H1 (cell line): ENCODE measurements at regions not wholly inside any gene's neighbourhood (a gene's known extent, or its start where the extent isn't known, plus 50 kb on each side); places are given as distances from the start of the nearest gene placed in this dataset.
A peak's percentile ranks its signal among the peaks of the same experiment; 100 is the strongest.

Experiments
- CTCF ChIA-PET: fragments of 300-600 bp; sonication (Branson Sonifier 250); formaldehyde crosslinking; loops from one replicate; lab custom pipeline; 2021; ENCODE audit not compliant: partially characterized antibody; lab: Charles Lee
- POLR2A ChIA-PET: fragments of 300-600 bp; sonication (Branson Sonifier 250); formaldehyde crosslinking; loops from one replicate; lab custom pipeline; 2021; ENCODE audit warnings: inconsistent platforms; ENCODE audit not compliant: partially characterized antibody; lab: Charles Lee
- DNase-seq, 2 experiments: peaks; one replicate each; pipeline versions ENCODE4 v3.0.0 to v3.0.0-alpha.2; 2010 to 2022; ENCODE audit warnings: low spot score in 2 of 2, low read depth in 1 of 2, mixed read lengths in 1 of 2
- FAIRE-seq: peaks from 2 replicates; lab custom pipeline; 2011; peaks lifted over from hg19 to GRCh38; lab: Jason Lieb, UNC
- H2AFZ ChIP-seq: 2 replicates; pipeline ENCODE4 v1.8.1; 2012; ENCODE audit warnings: low read length, inconsistent platforms
- H2AK5ac ChIP-seq: 2 replicates; pipeline ENCODE4 v1.6.1; 2013; ENCODE audit warnings: low read depth, low read length
- H2BK120ac ChIP-seq: replicated peaks from 2 replicates; pipeline ENCODE3; 2013; ENCODE audit warnings: low read depth, low read length, inconsistent platforms
- H2BK12ac ChIP-seq: 2 replicates; pipeline ENCODE4 v1.6.1; 2013; ENCODE audit warnings: low read depth, low read length
- H2BK15ac ChIP-seq: 2 replicates; pipeline ENCODE4 v1.6.1; 2013; ENCODE audit warnings: low read length
- H2BK20ac ChIP-seq: 2 replicates; pipeline ENCODE4 v1.6.1; 2013; ENCODE audit warnings: low read length
- H2BK5ac ChIP-seq: 2 replicates; pipeline ENCODE4 v1.6.1; 2013; ENCODE audit warnings: low read depth, low read length
- H3K14ac ChIP-seq: 2 replicates; pipeline ENCODE4 v1.6.1; 2013; ENCODE audit warnings: inconsistent platforms; ENCODE audit not compliant: insufficient read length
- H3K18ac ChIP-seq: 2 replicates; pipeline ENCODE4 v1.6.1; 2013; ENCODE audit warnings: low read length; ENCODE audit errors: extremely low read depth
- H3K23ac ChIP-seq: 2 replicates; pipeline ENCODE4 v1.6.1; 2013; ENCODE audit warnings: inconsistent platforms; ENCODE audit not compliant: insufficient read length
- H3K23me2 ChIP-seq: 2 replicates; pipeline ENCODE4 v1.6.1; 2013; ENCODE audit warnings: low read depth, low read length
- H3K27ac ChIP-seq: 2 replicates; pipeline ENCODE4 v1.6.1; 2011; ENCODE audit warnings: low read depth, low read length, inconsistent platforms
- H3K27me3 ChIP-seq, 4 experiments: replicated peaks in 1 of 4; 1 replicate in 1 of 4; 2 replicates in 3 of 4; pipeline versions ENCODE4 v1.6.1 to v1.8.1; 2011 to 2013; ENCODE audit warnings: low read length in 3 of 4, mild to moderate bottlenecking in 3 of 4, inconsistent platforms in 2 of 4, mixed read lengths in 2 of 4, moderate library complexity in 1 of 4; ENCODE audit not compliant: control insufficient read depth in 3 of 4, insufficient read depth in 3 of 4; ENCODE audit errors: extremely low read depth in 1 of 4
- H3K36me3 ChIP-seq, 4 experiments: 2 replicates each; pipeline versions ENCODE4 v1.6.1 to v1.8.1; 2011 to 2013; ENCODE audit warnings: mild to moderate bottlenecking in 4 of 4, low read length in 3 of 4, moderate library complexity in 2 of 4, control low read depth in 1 of 4, inconsistent platforms in 1 of 4; ENCODE audit not compliant: insufficient read depth in 4 of 4, control insufficient read depth in 2 of 4
- H3K4ac ChIP-seq: replicated peaks from 2 replicates; pipeline ENCODE3; 2013; ENCODE audit warnings: low read length, low read depth, mixed read lengths, inconsistent platforms; ENCODE audit not compliant: insufficient read length
- H3K4me1 ChIP-seq, 4 experiments: replicated peaks in 1 of 4; 1 replicate in 1 of 4; 2 replicates in 3 of 4; pipeline versions ENCODE4 v1.6.1 to v1.8.1; 2011 to 2013; ENCODE audit warnings: low read length in 3 of 4, inconsistent platforms in 2 of 4, mixed read lengths in 1 of 4; ENCODE audit not compliant: insufficient read depth in 4 of 4, control insufficient read depth in 3 of 4
- H3K4me2 ChIP-seq, 2 experiments: 2 replicates each; pipeline versions ENCODE4 v1.6.1 to v1.8.1; 2011 to 2013; ENCODE audit warnings: low read depth in 2 of 2, low read length in 2 of 2, control low read depth in 1 of 2, inconsistent platforms in 1 of 2, mild to moderate bottlenecking in 1 of 2; ENCODE audit not compliant: insufficient read depth in 1 of 2
- H3K4me3 ChIP-seq, 4 experiments: fragments of 200-600, 300-600 bp in 1 of 4; sonication (generic), shearing (Covaris generic), sonication (Bioruptor Twin) in 1 of 4; 2 replicates each; pipeline versions ENCODE4 v1.5.1 to v1.8.1; 2011 to 2016; ENCODE audit warnings: low read length in 4 of 4, low read depth in 3 of 4, control low read depth in 2 of 4, inconsistent platforms in 2 of 4, mild to moderate bottlenecking in 2 of 4, mixed read lengths in 1 of 4, moderate library complexity in 1 of 4; ENCODE audit not compliant: insufficient read depth in 2 of 4; ENCODE audit errors: extremely low read depth in 1 of 4
- H3K56ac ChIP-seq: replicated peaks from 2 replicates; pipeline ENCODE3; 2013; ENCODE audit warnings: low read depth, mild to moderate bottlenecking, mixed read lengths, low read length, inconsistent platforms; ENCODE audit not compliant: insufficient read length
- H3K79me1 ChIP-seq: 2 replicates; pipeline ENCODE4 v1.6.1; 2013; ENCODE audit warnings: low read depth, low read length, control low read depth
- H3K79me2 ChIP-seq, 2 experiments: 2 replicates each; pipeline versions ENCODE4 v1.6.1 to v1.8.1; 2012 to 2013; ENCODE audit warnings: low read length in 2 of 2, mild to moderate bottlenecking in 2 of 2, inconsistent platforms in 1 of 2; ENCODE audit not compliant: insufficient read depth in 2 of 2, control insufficient read depth in 1 of 2
- H3K9ac ChIP-seq, 4 experiments: replicated peaks in 1 of 4; 1 replicate in 1 of 4; 2 replicates in 3 of 4; pipeline versions ENCODE4 v1.6.1 to v1.8.1; 2011 to 2013; ENCODE audit warnings: low read depth in 3 of 4, low read length in 3 of 4, control low read depth in 2 of 4, mild to moderate bottlenecking in 2 of 4, moderate library complexity in 2 of 4, inconsistent platforms in 1 of 4; ENCODE audit errors: extremely low read depth in 1 of 4
- H3K9me3 ChIP-seq, 2 experiments: 2 replicates each; pipeline versions ENCODE4 v1.6.1 to v1.8.1; 2012 to 2013; ENCODE audit warnings: mild to moderate bottlenecking in 2 of 2, moderate library complexity in 2 of 2, control low read depth in 1 of 2, inconsistent platforms in 1 of 2, low read depth in 1 of 2, low read length in 1 of 2, mixed read lengths in 1 of 2; ENCODE audit not compliant: insufficient read depth in 2 of 2
- H4K20me1 ChIP-seq, 2 experiments: replicated peaks in 1 of 2; 2 replicates each; pipeline versions ENCODE3 to v1.8.1; 2011 to 2013; ENCODE audit warnings: inconsistent platforms in 2 of 2, low read length in 2 of 2, mild to moderate bottlenecking in 1 of 2; ENCODE audit not compliant: insufficient read depth in 2 of 2, control insufficient read depth in 1 of 2
- H4K5ac ChIP-seq: 2 replicates; pipeline ENCODE4 v1.6.1; 2013; ENCODE audit warnings: low read length, low read depth, mixed read lengths, inconsistent platforms; ENCODE audit not compliant: insufficient read length
- H4K8ac ChIP-seq: 2 replicates; pipeline ENCODE4 v1.8.0; 2013; ENCODE audit warnings: mild to moderate bottlenecking, moderate library complexity, low read length, inconsistent platforms; ENCODE audit not compliant: insufficient read depth; ENCODE audit errors: extremely low read depth
- H4K91ac ChIP-seq: replicated peaks from 2 replicates; pipeline ENCODE3; 2013; ENCODE audit warnings: low read length, mixed read lengths, inconsistent platforms; ENCODE audit not compliant: insufficient read length
- EZH2 ChIP-seq: fragments of 200-600 bp; sonication (generic); IDR thresholded peaks from 2 replicates; pipeline ENCODE4 v1.7.1; 2012; ENCODE audit warnings: low read depth, mild to moderate bottlenecking, moderate library complexity, low read length, inconsistent platforms; ENCODE audit not compliant: severe bottlenecking
- WGBS, 2 experiments: shearing (Covaris generic) in 1 of 2; methylation state at CpG; one replicate each; pipeline versions ENCODE4 v1.1.6 to v1.1.7; 2013 to 2015; ENCODE audit warnings: low lambda C conversion rate in 2 of 2, mixed read lengths in 2 of 2, inconsistent platforms in 1 of 2, low coverage in 1 of 2, missing lambda C conversion rate in 1 of 2; ENCODE audit not compliant: insufficient replicate concordance in 2 of 2, insufficient coverage in 1 of 2, insufficient read length in 1 of 2; ENCODE audit errors: extremely low coverage in 1 of 2, missing lambda C conversion rate in 1 of 2; 5-methylcytosine and 5-hydroxymethylcytosine counted together

DNA sequence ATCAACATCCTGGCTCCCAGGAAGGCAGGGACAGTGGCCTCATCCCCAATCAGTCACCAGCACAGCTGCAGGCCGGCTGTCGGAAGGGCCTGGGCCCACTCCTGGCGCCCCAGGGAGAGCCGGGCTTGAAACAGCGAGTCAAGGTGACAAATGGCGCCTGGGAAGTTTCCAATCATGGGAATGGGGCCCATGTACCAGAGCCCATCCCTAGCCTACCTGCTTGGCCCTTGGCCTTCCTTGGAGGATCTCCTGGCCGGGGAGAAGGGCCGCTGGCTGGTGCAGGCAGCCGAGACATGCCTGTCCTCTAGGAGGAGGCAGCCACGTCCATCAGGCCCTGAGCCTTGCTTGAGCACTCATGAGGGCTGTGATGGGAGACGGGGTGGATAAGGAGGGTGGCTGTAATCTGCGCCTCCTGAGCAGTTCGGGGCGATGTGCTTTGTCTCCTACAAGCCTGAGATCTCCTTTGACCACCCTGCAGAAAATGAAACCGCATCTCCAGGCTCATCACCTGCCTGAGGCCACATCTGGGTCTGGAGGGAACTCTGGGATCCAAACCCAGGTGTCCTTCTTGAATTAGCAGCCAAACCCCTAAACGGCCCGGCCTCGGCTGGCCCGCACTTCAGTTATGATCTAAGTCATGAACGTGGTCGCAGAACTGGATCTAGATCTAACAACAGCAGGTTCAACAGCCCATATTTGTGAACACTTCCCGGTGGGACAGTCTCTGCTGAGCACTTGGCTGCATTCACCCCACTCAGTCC lies 862.0 kb downstream of the TBC1D22A start:
- Histone ChIP-seq H3K79me1 (no peaks in the 10 kb centered on the region), H4K8ac (no peak overlapping the region), H3K4ac (no peak overlapping the region), H3K4me3 (no peak overlapping the region), H3K56ac (no peak overlapping the region), H2BK15ac (no peak overlapping the region), H2BK12ac (no peak overlapping the region), H3K4me2 (no peak overlapping the region), H3K23me2 (peaks cover 9% of the 10 kb centered on the region; the same call in 1 of the 2 replicates), H2AFZ (no peak overlapping the region), H3K9ac (no peak overlapping the region), H4K91ac (no peak overlapping the region), H3K79me2 (no peaks in the 10 kb centered on the region), H3K23ac (no peak overlapping the region), H3K36me3 (no peaks in the 10 kb centered on the region), H2BK120ac (no peak overlapping the region), H3K27me3 (no peaks in the 10 kb centered on the region), H3K18ac (no peak overlapping the region), H3K27ac (no peak overlapping the region), H4K20me1 (peaks cover 0 to 5% of the 10 kb centered on the region in 2 experiments), H2BK20ac (no peak overlapping the region), H3K14ac (no peak overlapping the region), H3K9me3 (peaks cover 3 to 4% of the 10 kb centered on the region in 2 experiments; a peak in 2 of 4 replicates), H3K4me1 (no peaks in the 10 kb centered on the region), H4K5ac (no peak overlapping the region), H2AK5ac (no peak overlapping the region), H2BK5ac (no peak overlapping the region)
- WGBS, 2 experiments: 96% methylated on average over 22 of the region's 22 CpGs; no CpG with 5 or more reads in 1 of the 2 experiments
- DNase-seq (peak in 1 of 2 experiments; percentile 38), FAIRE-seq (no peak)
- POLR2A ChIA-PET: no interaction called here
- no peak for TF ChIP-seq EZH2
- CTCF ChIA-PET: interaction anchor here (1.0 kb wide), 1 partner anchor 117 kb away, joined by 4 read pairs; no protein-coding TSS in a partner anchor
